ENCODE measurements at regions not wholly inside any gene's neighbourhood (a gene's known extent, or its start where the extent isn't known, plus 50 kb on each side); places are given as distances from the start of the nearest gene placed in this dataset.

- Histone ChIP-seq H3K4me2 (no peak overlapping the region), H2AFZ (ENCODE audit: low read depth) (no peak overlapping the region), H3K9ac (no peak overlapping the region), H4K20me1 (ENCODE audit: insufficient read depth) (no peaks in the 10 kb centered on the region), H3K36me3 (ENCODE audit: insufficient read depth) (no peaks in the 10 kb centered on the region), H3K27me3 (ENCODE audit: insufficient read depth, low read depth) (no peaks in the 10 kb centered on the region), H3K4me1 (ENCODE audit: low read depth, poor library complexity, severe bottlenecking) (no peaks in the 10 kb centered on the region), H3K27ac (no peak overlapping the region), H3K79me2 (ENCODE audit: insufficient read depth, low read depth) (no peaks in the 10 kb centered on the region), H3K4me3 (IDR thresholded peaks at IDR 0.05; ENCODE audit: insufficient read depth, low read depth, low read length) (no peak overlapping the region)
- TF ChIP-seq, protein P1, sequence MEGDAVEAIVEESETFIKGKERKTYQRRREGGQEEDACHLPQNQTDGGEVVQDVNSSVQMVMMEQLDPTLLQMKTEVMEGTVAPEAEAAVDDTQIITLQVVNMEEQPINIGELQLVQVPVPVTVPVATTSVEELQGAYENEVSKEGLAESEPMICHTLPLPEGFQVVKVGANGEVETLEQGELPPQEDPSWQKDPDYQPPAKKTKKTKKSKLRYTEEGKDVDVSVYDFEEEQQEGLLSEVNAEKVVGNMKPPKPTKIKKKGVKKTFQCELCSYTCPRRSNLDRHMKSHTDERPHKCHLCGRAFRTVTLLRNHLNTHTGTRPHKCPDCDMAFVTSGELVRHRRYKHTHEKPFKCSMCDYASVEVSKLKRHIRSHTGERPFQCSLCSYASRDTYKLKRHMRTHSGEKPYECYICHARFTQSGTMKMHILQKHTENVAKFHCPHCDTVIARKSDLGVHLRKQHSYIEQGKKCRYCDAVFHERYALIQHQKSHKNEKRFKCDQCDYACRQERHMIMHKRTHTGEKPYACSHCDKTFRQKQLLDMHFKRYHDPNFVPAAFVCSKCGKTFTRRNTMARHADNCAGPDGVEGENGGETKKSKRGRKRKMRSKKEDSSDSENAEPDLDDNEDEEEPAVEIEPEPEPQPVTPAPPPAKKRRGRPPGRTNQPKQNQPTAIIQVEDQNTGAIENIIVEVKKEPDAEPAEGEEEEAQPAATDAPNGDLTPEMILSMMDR (conservative IDR thresholded peaks at IDR 0.05; ENCODE audit: low read depth, low read length), result no peak
Measured at GRCh38 chr10:33422471-33423153, 88.1 kb upstream of the NRP1 start.

DNA sequence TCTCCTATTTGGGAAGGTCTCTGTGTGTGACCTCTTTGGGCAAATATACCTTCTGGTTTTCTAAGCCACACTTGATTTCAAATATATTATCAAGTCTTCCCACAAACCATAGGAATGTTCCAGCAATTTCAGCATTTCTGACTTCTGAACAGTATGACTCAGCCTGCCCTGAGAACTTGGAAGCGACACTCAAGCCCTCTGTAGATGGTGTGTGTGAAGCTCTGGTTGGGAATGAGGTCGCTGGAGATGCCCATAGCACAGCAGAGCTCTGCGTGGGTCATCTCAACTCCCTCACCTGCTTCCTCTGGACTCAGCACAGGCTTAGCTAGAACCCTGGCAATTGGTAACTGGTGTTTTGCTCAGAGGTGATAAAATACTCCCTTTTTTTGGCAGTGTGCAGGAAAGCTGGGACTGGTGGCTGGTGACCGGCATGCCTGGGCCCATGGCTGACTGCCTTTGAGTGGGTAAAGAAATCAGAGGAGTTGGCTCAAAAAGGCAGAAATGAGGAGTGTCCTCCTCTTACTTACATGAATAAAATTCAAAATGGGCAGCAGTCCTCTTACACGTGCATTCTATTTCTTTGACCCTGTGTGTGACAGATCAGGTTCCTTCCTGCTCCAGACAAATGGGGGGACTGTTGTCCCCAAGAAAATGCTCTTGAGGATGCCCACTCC is 87.5 kb upstream of the NRP1 start:
- Histone ChIP-seq H3K79me2 (ENCODE audit: insufficient read depth, low read depth) (no peaks in the 10 kb centered on the region), H3K36me3 (ENCODE audit: insufficient read depth) (no peaks in the 10 kb centered on the region), H3K4me2 (no peak overlapping the region), H3K27me3 (ENCODE audit: insufficient read depth, low read depth) (no peaks in the 10 kb centered on the region), H3K4me1 (ENCODE audit: low read depth, poor library complexity, severe bottlenecking) (no peaks in the 10 kb centered on the region), H3K4me3 (IDR thresholded peaks at IDR 0.05; ENCODE audit: insufficient read depth, low read depth, low read length) (no peak overlapping the region), H3K9ac (no peak overlapping the region), H2AFZ (ENCODE audit: low read depth) (no peak overlapping the region), H3K27ac (no peak overlapping the region), H4K20me1 (ENCODE audit: insufficient read depth) (no peaks in the 10 kb centered on the region)
- TF ChIP-seq, protein P1 (conservative IDR thresholded peaks at IDR 0.05; ENCODE audit: low read depth, low read length), result no peak

- Histone ChIP-seq H3K4me2 (no peak overlapping the region), H4K20me1 (ENCODE audit: insufficient read depth) (no peaks in the 10 kb centered on the region), H2AFZ (ENCODE audit: low read depth) (no peak overlapping the region), H3K4me3 (IDR thresholded peaks at IDR 0.05; ENCODE audit: insufficient read depth, low read depth, low read length) (no peak overlapping the region), H3K27ac (no peak overlapping the region), H3K9ac (no peak overlapping the region), H3K36me3 (ENCODE audit: insufficient read depth) (no peaks in the 10 kb centered on the region), H3K4me1 (ENCODE audit: low read depth, poor library complexity, severe bottlenecking) (peaks cover 12% of the 10 kb centered on the region), H3K27me3 (ENCODE audit: insufficient read depth, low read depth) (no peaks in the 10 kb centered on the region), H3K79me2 (ENCODE audit: insufficient read depth, low read depth) (no peaks in the 10 kb centered on the region)
- TF ChIP-seq, protein P1 (conservative IDR thresholded peaks at IDR 0.05; ENCODE audit: low read depth, low read length), result no peak
Measured at GRCh38 chr10:33419311-33419710, 84.8 kb upstream of the NRP1 start.

DNA sequence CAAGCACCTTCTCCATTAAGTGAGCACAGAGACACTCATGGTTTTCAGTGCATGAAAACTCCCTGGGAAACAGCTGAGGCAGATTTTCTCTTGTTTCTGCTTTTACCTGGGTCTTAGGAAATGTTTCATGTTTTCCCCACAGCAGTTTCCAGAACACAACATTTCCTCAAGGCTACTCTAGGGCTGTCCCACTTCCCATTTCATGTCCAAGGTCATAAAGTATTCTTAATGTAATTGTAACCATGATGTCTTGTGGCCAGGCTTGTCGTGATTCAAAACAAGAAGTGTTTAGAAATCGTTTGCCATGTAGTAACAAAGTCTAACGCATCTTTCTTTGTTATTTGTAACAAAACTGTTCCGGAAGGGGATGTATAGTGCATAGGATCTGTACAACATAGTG is 83.8 kb upstream of the NRP1 start:
- peaks cover 12% of the 10 kb centered on the region for H3K4me1 ChIP-seq (ENCODE audit: low read depth, poor library complexity, severe bottlenecking)
- H2AFZ ChIP-seq (ENCODE audit: low read depth), result no peak overlapping the region
- no peaks in the 10 kb centered on the region for H3K36me3 ChIP-seq (ENCODE audit: insufficient read depth)
- no peaks in the 10 kb centered on the region for H4K20me1 ChIP-seq (ENCODE audit: insufficient read depth)
- H3K27ac ChIP-seq, result no peak overlapping the region
- no peaks in the 10 kb centered on the region for H3K79me2 ChIP-seq (ENCODE audit: insufficient read depth, low read depth)
- no peak overlapping the region for H3K9ac ChIP-seq
- H3K27me3 ChIP-seq (ENCODE audit: insufficient read depth, low read depth), result no peaks in the 10 kb centered on the region
- no peak overlapping the region for H3K4me3 ChIP-seq (IDR thresholded peaks at IDR 0.05; ENCODE audit: insufficient read depth, low read depth, low read length)
- TF ChIP-seq, protein P1 (conservative IDR thresholded peaks at IDR 0.05; ENCODE audit: low read depth, low read length), result no peak
- H3K4me2 ChIP-seq, result no peak overlapping the region

All from KMS-11 (cell line).